Ovary (tissue), 7 donors: ENCODE measurements at regions not wholly inside any gene's neighbourhood (a gene's known extent, or its start where the extent isn't known, plus 50 kb on each side); places are given as distances from the start of the nearest gene placed in this dataset.

Experiments used
- DNase-seq, 5 donors: peaks; one replicate each; pipeline ENCODE4 v3.0.0-alpha.2; 2019 to 2020
- H3K27ac ChIP-seq, 2 donors: fragments of 200-600 bp; one replicate each; pipeline versions ENCODE4 v1.5.1 to v1.8.0; 2019 to 2022
- H3K27me3 ChIP-seq: fragments of 200-600 bp; one replicate; pipeline ENCODE4 v1.8.0; 2022
- H3K36me3 ChIP-seq: fragments of 200-600 bp; sonication (generic); one replicate; pipeline ENCODE4 v1.5.1; 2019
- H3K4me1 ChIP-seq: one replicate; pipeline ENCODE4 v1.8.1; 2013; ENCODE audit warnings: mild to moderate bottlenecking, moderate library complexity; ENCODE audit not compliant: insufficient read depth
- H3K4me3 ChIP-seq: fragments of 200-600 bp; sonication (generic); one replicate; pipeline ENCODE4 v1.5.1; 2017
- H3K9me3 ChIP-seq, 2 donors: fragments of 200-600 bp in 1 of 2; sonication (generic) in 1 of 2; one replicate each; pipeline versions ENCODE4 v1.5.1 to v1.8.1; 2013 to 2019; ENCODE audit warnings: mild to moderate bottlenecking in 1 of 2, moderate library complexity in 1 of 2
- EP300 ChIP-seq: sonication (generic); formaldehyde crosslinking; IDR thresholded peaks from one replicate; pipeline ENCODE4 v1.6.1; 2017; ENCODE audit warnings: antibody characterized with exemption
- POLR2A ChIP-seq: fragments of 450-650 bp; IDR thresholded peaks from one replicate; pipeline ENCODE4 v1.6.1; 2017; ENCODE audit warnings: antibody characterized with exemption, mild to moderate bottlenecking, moderate library complexity
- WGBS, 3 donors: extraction: QIAGEN DNeasy Blood & Tissue Kit in 1 of 3; methylation state at CpG; one replicate each; pipeline versions ENCODE4 v1.1.5 to v1.1.7; 2013 to 2017; 5-methylcytosine and 5-hydroxymethylcytosine counted together
- intact Hi-C, 4 donors: fragments of 100-400 bp; cut with DNase I; formaldehyde crosslinking; loops; one replicate each; pipeline versions ENCODE4 v1.11.0 to v1.15.1; 2022 to 2023
- TF ChIP-seq, protein P1 (sequence below), 3 donors: fragments of 450-650 bp in 2 of 3; fragments of 200-600 bp in 1 of 3; IDR thresholded peaks; one replicate each; pipeline versions ENCODE4 v1.5.1 to v1.8.0; 2016 to 2022; ENCODE audit warnings: antibody characterized with exemption in 3 of 3, mild to moderate bottlenecking in 1 of 3
- donor health status: DM: no; HTN: no; CAD: no; lungs with moderate emphysema.
- donor health status: DM: no; HTN: no; CAD: no.
- donor health status: Bipolar disorder and iron deficiency.
- donor health status: DM: no; HTN: no; CAD: no.
- donor health status: DM: yes; HTN: yes; CAD: no.

DNA sequence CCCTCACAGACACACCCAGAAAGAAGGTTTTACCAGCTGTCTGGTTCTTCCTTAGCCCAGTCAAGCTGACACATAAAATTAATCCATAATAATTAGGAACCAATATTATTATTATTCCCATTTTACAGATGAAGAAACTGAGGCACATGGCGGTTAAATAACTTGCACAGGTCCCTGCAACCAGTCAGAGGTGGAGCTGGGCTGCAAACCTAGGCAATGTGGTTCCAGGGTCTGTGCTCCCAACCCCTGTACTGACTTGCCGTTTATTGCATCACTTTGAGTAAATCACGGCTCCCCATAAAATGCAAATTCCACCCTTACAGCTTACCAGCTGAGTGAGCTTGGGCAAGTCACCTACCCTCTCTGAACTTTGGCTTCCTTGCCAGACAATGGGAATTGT is 179.2 kb upstream of the POU3F1 start:
- intact Hi-C loops, result no loop called here
- H3K27me3 ChIP-seq, result no peaks in the 10 kb centered on the region
- H3K9me3 ChIP-seq, result no peaks in the 10 kb centered on the region
- DNase-seq, result no peak
- no peaks in the 10 kb centered on the region for H3K4me1 ChIP-seq
- TF ChIP-seq, protein P1, sequence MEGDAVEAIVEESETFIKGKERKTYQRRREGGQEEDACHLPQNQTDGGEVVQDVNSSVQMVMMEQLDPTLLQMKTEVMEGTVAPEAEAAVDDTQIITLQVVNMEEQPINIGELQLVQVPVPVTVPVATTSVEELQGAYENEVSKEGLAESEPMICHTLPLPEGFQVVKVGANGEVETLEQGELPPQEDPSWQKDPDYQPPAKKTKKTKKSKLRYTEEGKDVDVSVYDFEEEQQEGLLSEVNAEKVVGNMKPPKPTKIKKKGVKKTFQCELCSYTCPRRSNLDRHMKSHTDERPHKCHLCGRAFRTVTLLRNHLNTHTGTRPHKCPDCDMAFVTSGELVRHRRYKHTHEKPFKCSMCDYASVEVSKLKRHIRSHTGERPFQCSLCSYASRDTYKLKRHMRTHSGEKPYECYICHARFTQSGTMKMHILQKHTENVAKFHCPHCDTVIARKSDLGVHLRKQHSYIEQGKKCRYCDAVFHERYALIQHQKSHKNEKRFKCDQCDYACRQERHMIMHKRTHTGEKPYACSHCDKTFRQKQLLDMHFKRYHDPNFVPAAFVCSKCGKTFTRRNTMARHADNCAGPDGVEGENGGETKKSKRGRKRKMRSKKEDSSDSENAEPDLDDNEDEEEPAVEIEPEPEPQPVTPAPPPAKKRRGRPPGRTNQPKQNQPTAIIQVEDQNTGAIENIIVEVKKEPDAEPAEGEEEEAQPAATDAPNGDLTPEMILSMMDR (IDR thresholded peaks at IDR 0.05), result no peak
- no peak for TF ChIP-seq EP300
- TF ChIP-seq POLR2A, result no peak
- H3K36me3 ChIP-seq, result no peaks in the 10 kb centered on the region
- WGBS, 3 donors, result 86 to 95% (median 95%) methylated on average over 3 of the region's 3 CpGs
- H3K4me3 ChIP-seq, result no peak overlapping the region
- H3K27ac ChIP-seq, result no peak overlapping the region

- Histone ChIP-seq H3K4me3 (no peak overlapping the region), H3K9me3 (no peaks in the 10 kb centered on the region), H3K4me1 (no peaks in the 10 kb centered on the region), H3K27me3 (no peaks in the 10 kb centered on the region), H3K27ac (no peak overlapping the region), H3K36me3 (no peaks in the 10 kb centered on the region)
- DNase-seq, result no peak
- TF ChIP-seq, protein P1 (IDR thresholded peaks at IDR 0.05), result no peak
- no peak for TF ChIP-seq POLR2A
- TF ChIP-seq EP300, result no peak
- intact Hi-C loops, result no loop called here
These were observed 176.8 kb upstream of the POU3F1 start for GRCh38 chr1:38223391-38223790.

GRCh38 chr1:38222891-38223290 is 176.3 kb upstream of the POU3F1 start:
- Histone ChIP-seq H3K4me3 (no peak overlapping the region), H3K9me3 (no peaks in the 10 kb centered on the region), H3K27me3 (no peaks in the 10 kb centered on the region), H3K27ac (no peak overlapping the region), H3K4me1 (no peaks in the 10 kb centered on the region), H3K36me3 (no peaks in the 10 kb centered on the region)
- intact Hi-C loops, result no loop called here
- no peak for DNase-seq
- 59 to 68% (median 62%) methylated on average over 2 of the region's 2 CpGs for WGBS, 3 donors
- no peak for TF ChIP-seq POLR2A
- TF ChIP-seq, protein P1 (IDR thresholded peaks at IDR 0.05), result no peak
- TF ChIP-seq EP300, result no peak

- Histone ChIP-seq H3K27ac (no peak overlapping the region), H3K9me3 (no peaks in the 10 kb centered on the region), H3K4me3 (no peak overlapping the region), H3K4me1 (no peaks in the 10 kb centered on the region), H3K36me3 (no peaks in the 10 kb centered on the region), H3K27me3 (no peaks in the 10 kb centered on the region)
- TF ChIP-seq EP300, result no peak
- TF ChIP-seq POLR2A, result no peak
- TF ChIP-seq, protein P1 (IDR thresholded peaks at IDR 0.05), result no peak
- no peak for DNase-seq
- intact Hi-C loops, result no loop called here
- 29 to 44% (median 43%) methylated on average over 9 of the region's 9 CpGs for WGBS, 3 donors
These were observed 174.5 kb upstream of the POU3F1 start for GRCh38 chr1:38221006-38221649.
